IPS DF 4.7 (cell line): ENCODE measurements at regions not wholly inside any gene's neighbourhood (a gene's known extent, or its start where the extent isn't known, plus 50 kb on each side); places are given as distances from the start of the nearest gene placed in this dataset.
"Not testable (repeated sequence)": the region's sequence is repeated elsewhere in the genome, so short reads cannot be mapped to it uniquely, and the experiment has no call there.

Experiments used
- DNase-seq: peaks from one replicate; pipeline ENCODE4 v3.0.0-alpha.2; 2013; ENCODE audit warnings: low spot score; ENCODE audit errors: extremely low read depth

DNA sequence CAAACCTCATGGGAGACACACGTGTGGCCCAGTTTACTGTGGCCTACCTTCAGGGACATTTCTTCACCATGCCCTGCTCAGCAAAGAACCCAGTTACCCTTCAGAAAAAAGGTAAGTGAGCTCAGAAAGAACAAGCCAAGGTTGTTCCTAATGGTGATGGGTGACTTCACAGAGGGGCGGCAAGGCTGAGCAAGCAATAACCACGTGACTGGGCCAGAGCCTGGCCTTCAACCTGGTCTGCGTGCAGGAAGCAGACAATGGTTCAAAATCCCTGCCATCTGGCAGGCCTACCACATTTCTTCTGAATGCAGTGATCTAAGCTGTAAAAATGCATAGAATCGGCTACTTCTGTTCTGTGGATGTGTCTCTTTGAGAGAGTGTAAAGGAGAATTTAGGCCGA, 115.5 kb upstream of the CST7 start:
- DNase-seq, result no peak

DNA sequence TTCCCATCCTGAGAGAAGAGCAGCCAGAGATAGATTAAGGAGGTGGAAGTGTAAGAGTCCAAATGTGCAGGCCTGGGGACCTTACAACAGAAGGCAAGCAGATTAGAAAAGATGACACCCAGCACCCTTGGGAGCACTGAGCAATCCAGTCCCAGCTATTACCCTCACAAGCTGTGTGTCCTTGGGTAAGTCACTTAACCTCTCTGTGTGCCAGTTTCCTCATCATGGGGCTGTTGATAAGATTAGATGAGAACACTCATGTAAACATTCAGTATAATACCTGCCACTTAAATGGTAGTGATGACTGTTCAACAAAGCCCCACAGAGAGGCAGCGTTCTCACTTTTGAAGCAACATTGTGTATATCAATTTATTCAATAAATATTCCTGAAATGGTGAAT, 114.8 kb upstream of the CST7 start:
- no peak for DNase-seq

DNA sequence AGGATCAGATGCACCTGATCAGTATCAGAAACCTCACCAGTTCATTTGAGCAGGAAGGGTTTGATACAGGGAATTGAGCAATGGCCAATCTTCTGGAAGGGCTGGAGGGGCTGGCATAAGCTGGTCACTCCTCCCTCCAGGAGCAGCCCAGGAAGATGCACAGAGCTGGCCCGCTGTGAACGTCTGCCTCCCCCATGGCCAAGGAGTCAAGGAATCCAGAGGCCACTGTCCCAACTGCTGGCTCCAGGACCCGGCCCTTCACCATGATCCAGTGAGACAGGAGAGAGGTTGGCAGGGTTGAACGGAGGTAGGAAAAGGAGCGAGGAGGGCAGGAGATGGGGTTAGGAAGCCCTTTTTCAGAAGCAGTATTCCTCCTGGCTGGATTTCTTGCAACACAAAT, 113.9 kb upstream of the CST7 start:
- no peak for DNase-seq

DNA sequence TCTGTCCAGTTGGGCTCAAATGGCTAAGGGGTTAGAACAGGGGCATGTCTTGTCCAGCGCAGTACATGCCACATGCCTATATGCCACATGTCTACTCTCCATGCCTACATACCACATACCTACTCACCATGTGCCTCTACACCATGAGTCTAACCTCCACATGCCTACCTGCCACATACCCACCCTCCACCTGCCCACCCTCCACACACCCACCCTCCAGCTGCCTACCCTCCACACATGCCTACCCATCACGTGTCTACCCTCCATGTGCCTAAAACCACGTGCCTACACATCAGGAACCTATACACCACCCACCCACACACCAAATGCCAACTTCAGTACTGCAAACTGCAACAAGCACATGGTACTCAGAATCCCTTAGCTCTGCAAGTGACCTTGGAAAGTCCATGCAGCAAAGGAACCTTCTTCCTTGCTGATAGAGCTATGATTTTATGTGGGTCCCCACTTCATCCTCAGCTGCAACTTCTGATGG, 113.0 kb upstream of the CST7 start:
- DNase-seq, result no peak

DNA sequence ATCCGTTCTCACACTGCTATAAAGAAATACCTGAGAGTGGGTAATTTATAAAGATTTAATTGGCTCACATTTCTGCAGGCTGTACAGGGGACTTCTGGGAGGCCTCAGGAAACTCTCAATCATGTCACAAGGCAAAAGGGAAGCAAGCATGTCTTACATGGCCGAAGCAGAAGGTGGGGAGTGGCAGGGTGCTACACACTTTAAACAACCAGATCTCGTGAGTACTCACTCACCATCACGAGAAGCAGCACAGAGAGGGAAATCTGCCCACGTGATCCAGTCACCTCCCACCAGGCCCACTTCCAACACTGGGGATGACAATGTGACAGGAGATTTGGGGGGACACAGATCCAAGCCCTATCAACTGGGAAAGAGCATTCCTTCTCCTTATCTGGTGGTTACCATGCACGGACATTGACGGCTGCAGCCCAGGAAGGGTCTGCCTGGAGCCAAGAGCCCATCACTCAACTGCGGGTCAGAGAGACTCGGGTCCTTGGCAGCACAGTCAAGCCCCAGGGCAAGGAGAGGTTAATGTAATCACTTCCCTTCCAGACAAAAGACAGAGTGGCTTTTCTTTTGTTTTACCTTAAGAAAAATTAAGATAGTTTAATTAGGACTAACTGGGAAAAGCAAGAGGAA, 112.3 kb upstream of the CST7 start:
- no peak for DNase-seq

DNA sequence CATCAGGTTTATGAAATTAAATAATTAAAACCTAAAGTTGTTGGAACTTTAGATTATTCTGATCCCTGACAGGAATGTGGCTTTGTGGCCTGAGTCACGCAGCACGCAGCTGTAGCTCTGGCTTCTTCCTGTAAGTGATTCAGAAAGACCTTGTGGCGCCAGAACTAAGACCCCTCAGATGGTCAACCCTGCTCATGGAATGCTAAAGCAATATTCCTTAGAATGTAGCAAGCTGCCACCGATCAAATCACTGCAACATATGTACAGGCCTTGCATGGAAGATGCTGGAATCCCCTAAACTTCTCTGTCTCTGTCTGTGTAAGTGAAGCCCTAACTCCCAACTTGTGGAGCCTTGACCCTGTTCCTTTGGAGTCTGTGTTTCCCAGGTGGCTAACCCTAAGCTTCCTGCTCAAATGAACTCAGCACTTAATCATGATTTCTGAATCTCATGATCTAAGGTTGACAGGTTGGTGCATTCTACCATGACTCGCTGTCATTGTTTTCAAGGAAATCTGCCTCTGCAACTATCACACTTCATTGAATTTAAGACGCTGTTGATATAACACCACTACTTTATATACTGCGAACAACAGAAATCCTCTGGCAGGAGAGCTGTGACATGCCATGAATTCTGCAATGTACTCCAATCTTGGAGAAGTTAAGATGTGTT, 111.2 kb upstream of the CST7 start:
- DNase-seq, result no peak

DNA sequence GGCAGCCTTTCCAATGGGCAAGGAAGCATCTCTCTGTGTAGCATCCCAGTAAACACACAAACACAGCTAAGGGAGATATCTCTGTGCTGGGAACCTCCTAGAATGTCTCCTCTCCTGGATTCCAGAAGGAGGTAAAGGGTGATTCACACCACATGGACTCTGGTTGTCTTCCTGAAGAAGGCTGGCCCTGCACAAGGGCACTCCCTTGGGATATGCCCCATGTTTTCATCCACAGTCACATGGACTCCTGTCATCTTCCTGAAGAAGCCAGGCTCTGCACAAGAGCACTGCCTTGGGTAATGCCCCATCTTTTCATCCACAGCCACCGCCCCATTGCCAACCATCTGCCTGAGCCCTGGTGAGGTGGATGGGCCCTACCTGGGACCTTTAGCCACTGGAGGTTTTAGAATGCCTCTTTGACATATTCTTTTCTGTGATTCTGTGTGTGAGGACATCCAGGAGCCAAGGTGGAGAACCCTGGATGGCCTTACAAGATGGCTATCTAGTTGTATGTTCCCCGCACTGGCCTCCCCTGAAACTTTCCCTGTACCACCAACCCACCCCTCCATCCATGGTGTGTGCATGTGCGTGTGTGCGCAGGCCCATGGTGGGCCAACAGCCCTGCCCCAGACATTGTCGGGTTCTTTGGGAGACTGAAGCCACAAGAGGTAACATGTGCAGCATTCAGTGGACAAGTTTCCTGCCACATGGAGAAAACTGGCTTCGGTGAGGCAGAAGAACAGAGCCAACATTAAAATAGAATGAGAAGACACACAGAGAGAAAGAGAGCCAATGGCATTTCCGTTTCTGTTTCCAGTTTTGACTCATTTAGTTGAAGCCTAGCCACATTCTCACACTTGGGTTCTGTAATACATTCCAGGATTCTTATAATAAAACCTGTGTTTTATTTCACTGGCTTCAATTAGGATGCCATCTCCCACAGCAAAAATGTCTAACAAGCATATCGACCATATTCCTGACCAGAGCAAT, 110.2 kb upstream of the CST7 start:
- DNase-seq, result no peak

DNA sequence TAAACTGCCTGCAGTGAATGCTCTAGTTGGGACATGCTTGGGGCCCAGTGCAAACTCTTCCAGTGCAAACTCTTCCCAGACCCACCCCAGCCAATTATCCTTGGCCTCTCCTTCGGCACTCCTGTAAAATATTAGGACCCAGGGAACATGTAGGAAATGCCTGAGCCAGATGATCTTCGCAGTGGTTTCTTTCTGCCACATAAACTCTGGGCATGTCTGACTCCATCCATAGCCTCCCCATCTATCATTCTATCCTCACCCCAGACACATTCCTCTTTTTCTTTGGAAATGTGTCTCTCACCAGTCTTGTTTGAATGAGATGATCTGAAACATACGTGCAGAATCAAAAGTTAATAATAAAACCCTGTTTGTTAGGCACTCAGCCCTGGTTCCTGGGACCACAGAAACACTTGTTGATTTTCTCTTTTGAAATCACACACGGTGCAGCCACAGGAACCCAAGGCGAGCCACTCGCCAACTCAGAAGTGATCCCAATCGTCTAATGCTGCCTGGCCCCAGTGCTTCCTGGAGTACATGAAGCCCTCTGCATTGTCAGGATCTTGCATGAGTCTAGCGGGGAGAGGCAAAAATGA, 108.9 kb upstream of the CST7 start:
- DNase-seq, result no peak

DNA sequence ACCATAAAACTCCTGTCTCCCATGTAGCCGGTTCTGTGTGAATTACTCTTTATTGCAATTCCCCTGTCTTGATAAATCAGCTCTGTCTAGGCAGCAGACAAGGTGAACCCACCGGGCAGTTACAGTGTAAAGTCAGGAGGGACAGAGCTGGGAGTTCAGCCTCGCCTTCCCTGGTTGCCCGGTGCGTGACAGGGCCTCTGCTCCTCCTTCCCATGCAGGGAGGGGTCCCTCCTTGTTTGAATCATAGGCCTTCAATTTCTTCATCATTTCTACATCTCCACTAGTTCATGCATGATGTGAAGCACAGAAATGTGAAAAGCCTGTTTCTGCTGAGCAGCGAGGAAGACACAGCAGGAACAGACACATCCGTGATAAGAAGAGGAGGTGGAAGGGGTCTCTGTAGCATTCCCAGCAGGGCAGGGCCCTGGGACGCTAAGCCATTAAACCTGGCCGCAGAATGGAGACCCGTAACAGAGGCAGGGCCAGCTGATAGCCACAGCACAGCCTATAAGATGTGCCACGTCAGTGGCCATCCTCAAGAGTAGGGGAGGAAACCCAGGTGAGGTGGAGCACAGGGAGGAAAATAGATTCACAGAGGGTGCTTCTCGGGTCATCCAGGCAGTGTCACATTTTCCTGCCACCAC, 106.7 kb upstream of the CST7 start:
- DNase-seq, result no peak

DNA sequence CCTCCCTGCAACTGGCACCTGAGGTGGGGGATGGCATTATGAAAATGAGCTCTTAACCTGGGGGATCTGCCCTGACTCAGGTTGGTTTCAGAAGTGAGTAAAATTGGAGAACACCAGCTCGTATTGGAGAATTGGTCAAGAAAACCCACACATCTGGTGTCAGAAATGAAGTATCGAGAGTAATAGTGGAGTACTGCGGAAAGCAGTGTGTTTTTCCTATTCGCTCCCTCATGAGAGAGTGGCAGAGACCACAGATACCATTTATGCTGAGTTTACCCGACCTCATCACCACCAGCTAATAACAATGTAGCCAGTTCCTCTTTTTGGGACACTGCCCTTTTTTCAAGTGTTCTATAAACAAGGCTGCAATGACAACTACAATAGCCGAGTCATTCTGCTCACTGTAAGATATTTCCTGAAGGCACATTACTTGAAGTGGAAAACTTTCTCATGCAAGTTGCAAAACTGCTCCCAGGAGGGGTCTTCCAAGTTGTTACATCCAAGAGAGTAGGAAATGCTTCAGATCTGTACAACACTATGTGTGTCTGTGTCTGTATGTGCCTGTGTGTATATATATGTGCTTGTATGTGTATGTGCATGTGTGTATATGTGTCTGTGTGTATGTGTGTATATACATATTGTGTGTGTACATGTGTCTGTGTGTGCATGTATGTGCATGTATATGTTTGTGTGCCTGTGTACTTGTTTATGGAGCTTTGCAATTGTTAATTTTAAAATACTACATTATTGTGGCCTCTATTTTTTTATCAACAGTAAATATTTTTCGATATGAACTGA, 106.0 kb upstream of the CST7 start:
- no peak for DNase-seq

DNA sequence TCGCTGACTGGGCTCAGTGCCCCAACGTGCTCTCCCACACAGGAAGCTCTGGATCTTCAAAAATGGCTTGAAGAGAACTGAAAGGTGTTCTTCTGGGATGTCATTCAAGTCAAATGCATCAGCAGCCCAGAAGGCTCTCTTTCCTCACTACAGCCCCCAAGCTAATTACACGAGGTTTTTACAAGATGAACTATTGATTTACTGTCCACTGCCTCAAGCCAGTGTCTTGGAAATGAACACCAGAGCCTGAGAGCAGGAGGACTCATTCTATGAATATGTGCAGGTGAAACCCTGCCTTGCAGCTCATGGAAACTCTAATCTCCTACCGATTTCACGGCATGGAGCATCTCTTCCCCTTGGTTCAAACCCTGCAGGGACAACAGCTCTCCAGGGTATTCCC, 98.9 kb upstream of the CST7 start:
- DNase-seq, result no peak

DNA sequence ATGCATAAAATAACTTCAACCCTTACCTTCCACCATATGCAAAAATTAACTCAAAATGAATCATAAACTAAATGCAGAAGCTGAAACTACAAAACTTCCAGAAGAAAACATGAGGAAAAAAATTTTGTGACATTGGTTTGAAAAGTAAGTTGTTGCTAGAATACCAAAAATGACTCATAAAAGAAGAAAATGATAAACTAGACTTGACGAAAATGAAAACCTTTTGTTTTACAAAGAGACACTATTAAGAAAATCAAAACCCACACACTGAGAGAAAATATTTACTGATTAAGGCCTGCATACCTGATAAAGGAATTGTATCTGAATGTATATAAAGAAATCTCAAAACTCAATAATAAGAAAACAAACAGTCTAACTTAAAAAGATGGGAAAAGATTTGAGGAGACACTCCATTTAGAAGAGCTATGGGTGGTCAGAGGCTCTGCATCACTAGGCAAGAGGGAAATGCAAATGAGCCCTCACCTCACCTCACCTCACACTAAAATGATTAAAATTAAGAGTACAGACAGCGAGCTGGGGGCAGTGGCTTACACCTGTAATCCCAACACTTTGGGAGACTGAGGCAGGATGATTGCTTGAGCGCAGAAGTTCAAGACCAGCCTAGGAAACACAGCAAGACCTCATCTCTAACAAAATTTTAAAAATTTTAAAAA, 97.6 kb upstream of the CST7 start:
- no peak for DNase-seq

DNA sequence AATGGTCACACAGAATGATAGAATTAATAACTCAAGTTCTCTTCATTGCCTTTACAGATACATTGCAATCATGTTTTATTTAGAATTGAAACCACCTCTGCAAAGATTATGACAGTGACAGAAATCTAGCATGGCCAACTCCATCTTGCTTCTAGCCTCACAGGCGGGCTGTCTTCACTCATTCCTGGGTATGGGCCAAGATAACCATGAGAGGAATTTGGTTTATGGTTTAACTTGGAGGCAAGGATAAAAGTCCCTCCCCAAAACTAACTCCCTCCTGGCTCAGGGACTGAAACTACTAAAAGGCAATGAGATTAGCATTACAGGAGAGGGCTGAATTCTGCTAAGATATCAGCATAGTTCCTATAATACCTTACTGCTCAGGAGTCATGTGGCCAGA, 95.2 kb upstream of the CST7 start:
- no peak for DNase-seq

DNA sequence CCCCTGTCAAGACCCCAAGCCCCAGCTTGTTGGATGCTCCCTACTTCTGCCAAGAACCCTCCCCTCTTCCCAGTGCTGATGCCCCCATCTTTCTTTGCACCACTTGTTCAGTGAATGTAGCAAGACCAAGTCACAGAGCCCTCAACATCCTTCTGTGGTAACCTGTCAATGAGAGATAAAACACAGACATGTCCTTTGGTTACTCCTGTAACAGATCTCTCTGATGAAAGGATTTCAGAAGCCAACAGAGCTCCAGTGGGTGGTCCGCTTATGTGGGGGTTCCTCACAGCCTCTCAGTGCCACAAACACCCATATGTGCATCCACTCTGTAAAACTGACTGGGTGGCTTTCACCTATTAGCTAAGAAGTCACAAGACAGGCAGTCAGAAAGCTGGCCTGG, 93.2 kb upstream of the CST7 start:
- DNase-seq, result no peak

DNA sequence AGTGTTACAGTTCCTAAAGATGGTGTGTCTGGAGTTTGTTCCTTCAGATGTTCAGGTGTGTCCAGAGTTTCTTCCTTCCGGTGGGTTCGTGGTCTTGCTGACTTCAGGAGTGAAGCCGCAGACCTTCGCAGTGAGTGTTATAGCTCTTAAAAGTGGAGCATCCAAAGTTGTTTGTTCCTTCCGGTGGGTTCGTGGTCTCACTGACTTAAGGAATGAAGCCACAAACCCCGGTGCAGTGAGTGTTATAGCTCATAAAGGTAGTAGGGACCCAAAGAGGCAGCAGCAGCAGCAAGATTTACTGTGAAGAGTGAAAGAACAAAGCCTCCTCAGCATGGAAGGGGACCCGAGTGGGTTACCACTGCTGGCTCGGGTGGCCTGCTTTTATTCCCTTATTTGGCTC, 90.6 kb upstream of the CST7 start:
- DNase-seq, result not testable (repeated sequence)

DNA sequence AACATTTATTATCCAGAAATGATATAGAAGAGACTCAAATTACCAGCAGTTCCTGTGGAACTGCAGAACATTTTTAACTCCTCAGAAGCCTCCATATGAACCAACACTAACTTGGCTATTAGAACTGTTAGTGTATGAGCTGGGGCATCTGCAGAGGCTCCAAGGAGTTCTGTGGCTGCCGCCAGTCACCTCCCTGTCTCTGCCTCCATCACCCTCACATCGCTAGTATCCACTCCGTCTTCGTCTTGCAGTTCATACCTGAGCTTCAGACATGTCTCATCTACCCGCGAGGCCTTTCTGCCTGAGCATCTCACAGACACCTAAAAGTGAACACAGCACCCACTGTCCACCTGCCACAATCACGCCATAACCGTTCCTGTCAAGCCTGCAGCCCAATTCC, 89.5 kb upstream of the CST7 start:
- DNase-seq, result no peak

DNA sequence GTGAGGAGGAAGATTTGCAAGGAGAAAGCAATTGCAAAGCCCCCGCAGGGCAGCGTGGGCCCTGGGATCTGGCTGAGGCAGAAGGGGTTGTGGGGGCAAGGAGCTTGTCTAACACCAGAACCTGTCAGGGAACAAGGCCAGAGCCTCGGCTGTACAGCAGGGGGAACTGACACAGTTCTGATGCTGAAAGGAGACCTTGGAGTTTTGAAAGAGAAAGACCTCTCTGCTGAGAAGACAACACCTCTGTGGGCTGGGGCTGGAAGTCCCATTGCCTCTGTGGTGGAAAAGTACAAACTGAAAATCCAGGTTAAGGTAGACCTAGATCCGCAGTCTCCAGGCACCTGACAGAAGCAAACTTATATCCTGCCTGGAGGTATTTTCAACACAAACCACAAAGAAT, 86.9 kb upstream of the CST7 start:
- DNase-seq, result no peak

DNA sequence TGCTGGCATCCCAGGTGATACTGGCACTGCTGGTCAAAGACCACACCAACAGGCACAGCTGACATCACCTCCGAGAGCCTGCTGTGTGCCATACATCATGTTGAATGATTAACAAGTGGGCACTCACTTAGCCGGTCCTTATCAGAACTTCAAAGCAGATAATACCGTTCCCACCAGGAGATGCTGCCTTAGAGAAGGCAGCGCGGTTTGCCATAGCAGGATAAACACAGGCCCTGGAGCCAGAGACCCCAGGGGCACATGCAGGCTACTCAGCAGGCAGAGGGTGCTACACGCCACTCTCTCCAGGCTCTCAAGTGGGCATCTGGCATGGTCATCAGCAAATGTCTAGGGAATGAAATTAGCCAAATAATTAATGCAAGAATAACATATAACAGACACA, 86.5 kb upstream of the CST7 start:
- DNase-seq, result no peak

DNA sequence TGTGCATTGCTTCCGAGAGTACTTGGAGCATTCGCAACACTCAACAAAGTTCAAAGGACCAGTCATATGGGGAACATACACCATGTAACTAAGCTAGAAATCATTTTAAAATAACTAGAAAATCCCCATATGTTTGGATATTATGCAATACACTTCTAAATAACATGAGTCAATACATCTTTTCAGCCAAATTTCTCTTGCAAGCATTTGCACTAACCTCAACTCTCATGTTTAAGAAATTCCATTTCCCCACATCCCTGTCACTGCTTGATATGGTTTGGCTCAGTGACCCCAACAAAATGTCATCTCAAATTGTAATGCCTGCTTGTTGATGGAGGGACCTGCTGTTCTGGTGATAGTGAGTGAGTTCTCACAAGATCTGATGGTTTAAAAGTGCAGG, 85.7 kb upstream of the CST7 start:
- DNase-seq, result no peak

DNA sequence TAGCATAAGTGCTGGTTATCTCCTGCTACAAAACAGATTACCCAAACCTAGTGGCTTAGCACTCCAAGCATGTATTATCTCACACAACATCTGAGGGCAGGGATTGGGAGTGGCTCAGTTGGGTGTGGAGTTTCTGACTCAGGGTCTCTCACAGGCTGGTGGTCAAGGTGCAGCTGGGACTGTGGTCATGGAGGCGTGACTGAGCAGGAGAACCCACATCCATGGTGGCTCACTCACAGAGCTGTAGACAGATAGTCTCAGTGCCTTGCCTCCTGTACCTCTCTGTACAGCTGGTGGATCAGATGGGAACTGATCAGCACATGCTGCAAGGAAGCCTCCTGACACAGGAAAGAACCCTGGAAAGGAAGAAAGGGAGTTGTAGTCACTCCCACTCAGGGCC, 83.1 kb upstream of the CST7 start:
- DNase-seq, result no peak
